HCT116 (cell line): ENCODE measurements at regions not wholly inside any gene's neighbourhood (a gene's known extent, or its start where the extent isn't known, plus 50 kb on each side); places are given as distances from the start of the nearest gene placed in this dataset.

Experiments
- ATAC-seq: fragments of 200-7000 bp; cut with Tn5 transposase; 2 replicates; pipeline ENCODE4 v1.9.1; 2020; ENCODE audit warnings: mild to moderate bottlenecking, moderate library complexity
- BruUV-seq: library from RNA; stranded (reverse); fragments of 400-500 nt; replicated peaks from 2 replicates; lab custom pipeline; 2021; lab: Mats Ljungman, UMichigan
- CTCF ChIA-PET: fragments of 300-600 bp; sonication (Branson Sonifier 250); formaldehyde crosslinking; loops from one replicate; lab custom pipeline; 2021; ENCODE audit warnings: antibody characterized with exemption; lab: Charles Lee
- POLR2A ChIA-PET: fragments of 300-600, 350-600 bp; sonication (Branson Sonifier 250); formaldehyde crosslinking; loops from one replicate; lab custom pipeline; 2021; ENCODE audit warnings: antibody characterized with exemption; lab: Charles Lee
- RAD21 ChIA-PET, 2 experiments: fragments of 300-600 bp; sonication (Branson Sonifier 250); formaldehyde crosslinking; loops; one replicate each; lab custom pipeline; 2023; ENCODE audit warnings: low total read pairs in 2 of 2; ENCODE audit not compliant: uncharacterized antibody in 2 of 2, unreplicated experiment in 2 of 2, low non-redundant PET in 1 of 2; lab: Charles Lee
- DNase-seq: peaks from one replicate; pipeline ENCODE4 v3.0.0-alpha.2; 2010; ENCODE audit warnings: low read depth, low spot score
- H2AFZ ChIP-seq: fragments of 200-600 bp; shearing (Covaris generic), sonication (generic); 2 replicates; pipeline ENCODE4 v1.6.1; 2017; ENCODE audit warnings: low read depth, mixed run types, mixed read lengths, antibody characterized with exemption, low read length; ENCODE audit not compliant: poor library complexity, severe bottlenecking
- H3K27ac ChIP-seq: 2 replicates; pipeline ENCODE4 v1.5.1; 2012; ENCODE audit warnings: low read depth, low read length
- H3K27me3 ChIP-seq: fragments of 200-600 bp; sonication (generic); 2 replicates; pipeline ENCODE4 v1.6.1; 2016; ENCODE audit warnings: mixed run types, low read length, mixed read lengths; ENCODE audit not compliant: insufficient read depth
- H3K36me3 ChIP-seq, 2 experiments: fragments of 200-500 bp in 1 of 2; fragments of 200-600 bp in 1 of 2; sonication (Bioruptor generic) in 1 of 2; sonication (generic) in 1 of 2; 2 replicates each; pipeline versions ENCODE4 v1.5.1 to v1.6.1; 2014 to 2016; ENCODE audit warnings: low read length in 2 of 2, inconsistent platforms in 1 of 2, mixed read lengths in 1 of 2, mixed run types in 1 of 2; ENCODE audit not compliant: insufficient read depth in 2 of 2, control insufficient read depth in 1 of 2
- H3K4me1 ChIP-seq, 2 experiments: fragments of 200-600 bp in 1 of 2; sonication (generic) in 1 of 2; 2 replicates each; pipeline versions ENCODE4 v1.5.1 to v1.6.1; 2012 to 2017; ENCODE audit warnings: low read length in 2 of 2, inconsistent platforms in 1 of 2, mild to moderate bottlenecking in 1 of 2, mixed read lengths in 1 of 2, mixed run types in 1 of 2, moderate library complexity in 1 of 2; ENCODE audit not compliant: insufficient read depth in 2 of 2, control insufficient read depth in 1 of 2
- H3K4me2 ChIP-seq: fragments of 200-600 bp; sonication (generic); 2 replicates; pipeline ENCODE4 v1.6.1; 2017; ENCODE audit warnings: mixed run types, low read length, mixed read lengths
- H3K4me3 ChIP-seq, 2 experiments: fragments of 200-600 bp in 1 of 2; sonication (generic) in 1 of 2; replicated peaks in 1 of 2; 2 replicates each; pipeline ENCODE4 v1.5.1; 2011 to 2016; ENCODE audit warnings: low read length in 2 of 2, control low read depth in 1 of 2, low read depth in 1 of 2, mild to moderate bottlenecking in 1 of 2, mixed read lengths in 1 of 2, mixed run types in 1 of 2
- H3K79me2 ChIP-seq: fragments of 200-600 bp; sonication (generic); 2 replicates; pipeline ENCODE4 v1.6.1; 2017; ENCODE audit warnings: mild to moderate bottlenecking, mixed run types, low read length, moderate library complexity, mixed read lengths; ENCODE audit not compliant: insufficient read depth
- H3K9ac ChIP-seq: fragments of 200-600 bp; sonication (generic); 2 replicates; pipeline ENCODE4 v1.6.1; 2016; ENCODE audit warnings: low read length, mixed read lengths
- H3K9me2 ChIP-seq: fragments of 200-600 bp; sonication (generic), shearing (Covaris generic); 2 replicates; pipeline ENCODE4 v1.6.1; 2017; ENCODE audit warnings: mixed run types, mild to moderate bottlenecking, moderate library complexity; ENCODE audit not compliant: insufficient read depth
- H3K9me3 ChIP-seq, 2 experiments: fragments of 200-500 bp in 1 of 2; fragments of 200-600 bp in 1 of 2; sonication (Bioruptor generic) in 1 of 2; sonication (generic) in 1 of 2; 2 replicates each; pipeline ENCODE4 v1.6.1; 2014 to 2017; ENCODE audit warnings: low read length in 2 of 2, mixed read lengths in 2 of 2, inconsistent platforms in 1 of 2, low read depth in 1 of 2, mild to moderate bottlenecking in 1 of 2, mixed run types in 1 of 2, moderate library complexity in 1 of 2; ENCODE audit not compliant: control insufficient read depth in 1 of 2, insufficient read depth in 1 of 2
- H4K20me1 ChIP-seq: fragments of 200-600 bp; sonication (generic), shearing (Covaris generic); 2 replicates; pipeline ENCODE4 v1.6.1; 2017; ENCODE audit warnings: mixed run types, mild to moderate bottlenecking, moderate library complexity; ENCODE audit not compliant: insufficient read depth
- CBX3 ChIP-seq: IDR thresholded peaks from 2 replicates; pipeline ENCODE4 v1.6.1; 2012; ENCODE audit warnings: low read depth
- CTCF ChIP-seq, 3 experiments: fragments of 200-600 bp in 1 of 3; sonication (generic) in 1 of 3; IDR thresholded peaks in 2 of 3; conservative IDR thresholded peaks in 1 of 3; 2 replicates each; pipeline ENCODE4 v1.5.1; 2012 to 2017; ENCODE audit warnings: low read depth in 2 of 3, low read length in 2 of 3, antibody characterized with exemption in 1 of 3, borderline replicate concordance in 1 of 3, control low read depth in 1 of 3, mild to moderate bottlenecking in 1 of 3, mixed read lengths in 1 of 3, mixed run types in 1 of 3, moderate library complexity in 1 of 3; ENCODE audit not compliant: insufficient read depth in 1 of 3
- EGR1 ChIP-seq: IDR thresholded peaks from 2 replicates; pipeline ENCODE4 v1.6.1; 2012; ENCODE audit warnings: low read depth
- ELF1 ChIP-seq: IDR thresholded peaks from 2 replicates; pipeline ENCODE4 v1.6.1; 2012; ENCODE audit warnings: low read depth, borderline replicate concordance
- EZH2 ChIP-seq: fragments of 200-600 bp; sonication (generic); IDR thresholded peaks from 2 replicates; pipeline ENCODE4 v1.6.1; 2017; ENCODE audit warnings: antibody characterized with exemption, mixed run types
- EZH2phosphoT487 ChIP-seq: fragments of 200-600 bp; IDR thresholded peaks from 2 replicates; pipeline ENCODE4 v1.6.1; 2018; ENCODE audit warnings: antibody characterized with exemption, borderline replicate concordance
- FOSL1 ChIP-seq: IDR thresholded peaks from 2 replicates; pipeline ENCODE4 v1.6.1; 2012; ENCODE audit warnings: low read depth
- JUND ChIP-seq: IDR thresholded peaks from 2 replicates; pipeline ENCODE4 v1.6.1; 2012
- POLR2A ChIP-seq: IDR thresholded peaks from 2 replicates; pipeline ENCODE4 v1.7.0; 2011; ENCODE audit warnings: borderline replicate concordance; ENCODE audit not compliant: insufficient read depth, insufficient read length; ENCODE audit errors: extremely low read depth
- POLR2AphosphoS5 ChIP-seq: IDR thresholded peaks from 2 replicates; pipeline ENCODE4 v1.6.1; 2011; ENCODE audit warnings: mild to moderate bottlenecking, low read depth, low read length, moderate library complexity
- RAD21 ChIP-seq: IDR thresholded peaks from 2 replicates; pipeline ENCODE4 v1.6.1; 2012; ENCODE audit warnings: low read depth, mild to moderate bottlenecking
- REST ChIP-seq: IDR thresholded peaks from 2 replicates; pipeline ENCODE4 v1.6.1; 2012; ENCODE audit warnings: low read depth
- TCF7L2 ChIP-seq: IDR thresholded peaks from 2 replicates; pipeline ENCODE4 v1.7.0; 2011; ENCODE audit warnings: borderline replicate concordance, inconsistent platforms; ENCODE audit not compliant: insufficient read depth, insufficient read length; ENCODE audit errors: extremely low read depth
- YY1 ChIP-seq: IDR thresholded peaks from 2 replicates; pipeline ENCODE4 v1.6.1; 2011; ENCODE audit warnings: low read length, low read depth, moderate library complexity, mild to moderate bottlenecking; ENCODE audit not compliant: insufficient replicate concordance; ENCODE audit errors: extremely low read depth
- ZFX ChIP-seq: fragments of 450-650 bp; IDR thresholded peaks from 2 replicates; pipeline ENCODE4 v1.6.1; 2017
- ZNF274 ChIP-seq: fragments of 200-500 bp; sonication (Bioruptor generic); IDR thresholded peaks from 2 replicates; pipeline ENCODE4 v1.6.1; 2014; ENCODE audit warnings: mild to moderate bottlenecking, low read depth, low read length, inconsistent platforms
- intact Hi-C: fragments of 100-400 bp; cut with micrococcal nuclease; formaldehyde crosslinking; loops from 2 replicates; pipeline ENCODE4 v1.10.0; 2022

GRCh38 chr4:3644849-3645627 is 112.8 kb upstream of the LRPAP1 start:
- no peak for TF ChIP-seq YY1
- peak; percentile 43; the same call in 1 of the 2 replicates for TF ChIP-seq EGR1
- no peak for TF ChIP-seq CTCF (IDR thresholded peaks at IDR 0.05 in 2 of 3, conservative IDR thresholded peaks at IDR 0.05 in 1 of 3; ENCODE audit: borderline replicate concordance in 1 of 3, insufficient read depth in 1 of 3, low read depth in 2 of 3, low read length in 2 of 3)
- TF ChIP-seq TCF7L2: peak; percentile 36
- TF ChIP-seq RAD21: no peak
- TF ChIP-seq REST: no peak
- peak; percentile 76 for TF ChIP-seq FOSL1
- TF ChIP-seq EZH2phosphoT487: no peak
- TF ChIP-seq CBX3: no peak
- TF ChIP-seq POLR2A: no peak
- no peak for TF ChIP-seq ZFX
- no peak for TF ChIP-seq EZH2
- TF ChIP-seq JUND: peak; percentile 71
- no peak for TF ChIP-seq POLR2AphosphoS5
- no peak for TF ChIP-seq ELF1
- no peak for TF ChIP-seq ZNF274
- ATAC-seq (peak; percentile 84), DNase-seq (no peak)
- ChIA-PET POLR2A (no interaction called here), RAD21 (no interaction called here), CTCF (no interaction called here)
- Histone ChIP-seq H2AFZ (no peak overlapping the region), H3K4me2 (peak overlapping the region; percentile 72), H3K79me2 (no peaks in the 10 kb centered on the region), H3K4me1 (peaks cover 19 to 25% of the 10 kb centered on the region in 2 experiments), H3K4me3 (peak overlapping the region; percentile 13 to 38; a peak in 3 of 4 replicates), H4K20me1 (no peaks in the 10 kb centered on the region), H3K9me3 (no peaks in the 10 kb centered on the region), H3K36me3 (no peaks in the 10 kb centered on the region), H3K9ac (no peak overlapping the region), H3K9me2 (no peaks in the 10 kb centered on the region), H3K27me3 (peaks cover 4% of the 10 kb centered on the region; the same call in 1 of the 2 replicates), H3K27ac (no peak overlapping the region)
- BruUV-seq: no TSS peak
- intact Hi-C loops: no loop called here
